ENCODE measurements at regions not wholly inside any gene's neighbourhood (a gene's known extent, or its start where the extent isn't known, plus 50 kb on each side); places are given as distances from the start of the nearest gene placed in this dataset.

- H3K27me3 ChIP-seq = no peaks in the 10 kb centered on the region
- H3K4me1 ChIP-seq = no peaks in the 10 kb centered on the region
- no peaks in the 10 kb centered on the region for H3K9me3 ChIP-seq
- H3K36me3 ChIP-seq (ENCODE audit: low read depth, missing control alignments) = no peaks in the 10 kb centered on the region
- TF ChIP-seq POLR2A (IDR thresholded peaks at IDR 0.05) = no peak
- TF ChIP-seq CTCF (IDR thresholded peaks at IDR 0.05) = no peak
- no peak overlapping the region for H3K27ac ChIP-seq
- 77 to 89% methylated on average over 5 to 10 of the region's 10 CpGs for WGBS, 2 donors
- intact Hi-C loops (cut with DNase I; ENCODE audit: low total_unique reads) = no loop called here
- H3K4me3 ChIP-seq = no peak overlapping the region
- no peak for DNase-seq
Measured at GRCh38 chr10:131733596-131733995, 167.2 kb upstream of the PPP2R2D start.

- Histone ChIP-seq H3K4me1 (no peaks in the 10 kb centered on the region), H3K27me3 (no peaks in the 10 kb centered on the region), H3K36me3 (ENCODE audit: low read depth, missing control alignments) (no peaks in the 10 kb centered on the region), H3K27ac (no peak overlapping the region), H3K9me3 (no peaks in the 10 kb centered on the region), H3K4me3 (no peak overlapping the region)
- no peak for DNase-seq
- WGBS, 2 donors = 76 to 87% methylated on average over 10 of the region's 10 CpGs
- intact Hi-C loops (cut with DNase I; ENCODE audit: low total_unique reads) = no loop called here
- TF ChIP-seq POLR2A (IDR thresholded peaks at IDR 0.05) = no peak
Measured at GRCh38 chr10:131735577-131735976, 165.2 kb upstream of the PPP2R2D start.

GRCh38 chr10:131736321-131736980 lies 164.4 kb upstream of the PPP2R2D start:
- intact Hi-C loops (cut with DNase I; ENCODE audit: low total_unique reads) = no loop called here
- TF ChIP-seq POLR2A (IDR thresholded peaks at IDR 0.05) (no peak), CTCF (IDR thresholded peaks at IDR 0.05) (no peak)
- Histone ChIP-seq H3K4me1 (no peaks in the 10 kb centered on the region), H3K27ac (no peak overlapping the region), H3K36me3 (ENCODE audit: low read depth, missing control alignments) (no peaks in the 10 kb centered on the region), H3K4me3 (no peak overlapping the region), H3K27me3 (no peaks in the 10 kb centered on the region), H3K9me3 (no peaks in the 10 kb centered on the region)
- no peak for DNase-seq
- 89 to 91% methylated on average over 5 to 12 of the region's 12 CpGs for WGBS, 2 donors

GRCh38 chr10:131737543-131738395 lies 163.0 kb upstream of the PPP2R2D start:
- intact Hi-C loops (cut with DNase I; ENCODE audit: low total_unique reads) = no loop called here
- Histone ChIP-seq H3K36me3 (ENCODE audit: low read depth, missing control alignments) (no peaks in the 10 kb centered on the region), H3K4me3 (no peak overlapping the region), H3K9me3 (no peaks in the 10 kb centered on the region), H3K27ac (no peak overlapping the region), H3K4me1 (no peaks in the 10 kb centered on the region), H3K27me3 (no peaks in the 10 kb centered on the region)
- no peak for DNase-seq
- 66 to 95% methylated on average over 12 to 18 of the region's 18 CpGs for WGBS, 2 donors
- TF ChIP-seq CTCF (IDR thresholded peaks at IDR 0.05) (no peak), POLR2A (IDR thresholded peaks at IDR 0.05) (no peak)

- intact Hi-C loops (cut with DNase I; ENCODE audit: low total_unique reads) = no loop called here
- Histone ChIP-seq H3K27me3 (no peaks in the 10 kb centered on the region), H3K9me3 (no peaks in the 10 kb centered on the region), H3K4me1 (no peaks in the 10 kb centered on the region), H3K36me3 (ENCODE audit: low read depth, missing control alignments) (no peaks in the 10 kb centered on the region), H3K27ac (no peak overlapping the region), H3K4me3 (no peak overlapping the region)
- 25 to 49% methylated on average over 11 of the region's 11 CpGs for WGBS, 2 donors
- no peak for TF ChIP-seq CTCF (IDR thresholded peaks at IDR 0.05)
- TF ChIP-seq POLR2A (IDR thresholded peaks at IDR 0.05) = no peak
- DNase-seq = no peak
Measured at GRCh38 chr10:131738396-131738735, 162.4 kb upstream of the PPP2R2D start.

Measured in testis (tissue), 2 donors.